ENCODE measurements at regions not wholly inside any gene's neighbourhood (a gene's known extent, or its start where the extent isn't known, plus 50 kb on each side); places are given as distances from the start of the nearest gene placed in this dataset.
"Not testable (repeated sequence)": the region's sequence is repeated elsewhere in the genome, so short reads cannot be mapped to it uniquely, and the experiment has no call there.

DNA sequence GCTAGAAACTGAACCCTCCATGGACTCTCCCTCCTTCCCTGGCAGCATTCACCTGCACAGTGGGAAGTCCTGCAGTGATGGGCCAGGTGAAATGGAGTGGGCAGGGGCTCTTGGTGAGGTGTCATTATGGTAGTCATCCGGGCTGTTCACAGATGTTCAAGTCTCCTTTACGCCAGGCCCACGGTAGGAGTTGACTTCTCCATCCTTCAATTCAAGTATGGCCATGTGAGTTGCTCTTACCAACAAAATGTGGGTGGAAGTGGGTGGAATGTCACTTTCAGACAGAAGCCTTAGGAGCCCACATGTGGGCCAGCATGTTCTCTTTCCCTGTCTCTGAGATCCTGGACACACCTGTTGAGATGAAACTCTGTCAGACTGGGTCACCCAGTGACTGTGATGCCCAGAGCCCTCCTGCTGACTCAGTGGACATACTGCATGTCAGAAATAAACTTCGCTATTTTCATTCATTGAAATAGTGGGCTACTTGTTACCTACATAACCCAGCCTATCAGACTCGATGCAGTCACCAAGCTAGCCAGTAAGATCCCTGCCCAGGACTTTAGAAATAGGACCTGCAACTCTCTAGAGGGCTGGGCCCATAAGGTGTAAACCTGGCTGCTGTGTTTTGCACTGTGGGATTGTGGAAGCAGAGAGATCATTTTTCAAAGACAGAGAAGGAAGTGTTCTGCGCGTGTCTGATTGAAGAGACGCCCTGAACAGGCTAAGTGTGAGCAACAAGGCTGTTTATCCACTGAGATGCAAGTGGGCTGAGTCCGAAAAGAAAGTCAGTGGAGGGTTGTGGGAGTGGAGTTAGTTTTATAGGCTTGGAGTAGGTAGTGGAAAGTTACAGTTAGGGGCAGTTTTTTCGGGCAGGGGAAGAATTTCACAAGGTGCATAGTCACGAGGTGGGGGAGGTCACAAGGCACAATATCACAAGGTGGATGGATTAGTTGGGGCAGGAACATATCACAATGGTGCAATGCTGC lies 174.4 kb downstream of the TRIM43 start:
- not testable (repeated sequence) for DNase-seq

DNA sequence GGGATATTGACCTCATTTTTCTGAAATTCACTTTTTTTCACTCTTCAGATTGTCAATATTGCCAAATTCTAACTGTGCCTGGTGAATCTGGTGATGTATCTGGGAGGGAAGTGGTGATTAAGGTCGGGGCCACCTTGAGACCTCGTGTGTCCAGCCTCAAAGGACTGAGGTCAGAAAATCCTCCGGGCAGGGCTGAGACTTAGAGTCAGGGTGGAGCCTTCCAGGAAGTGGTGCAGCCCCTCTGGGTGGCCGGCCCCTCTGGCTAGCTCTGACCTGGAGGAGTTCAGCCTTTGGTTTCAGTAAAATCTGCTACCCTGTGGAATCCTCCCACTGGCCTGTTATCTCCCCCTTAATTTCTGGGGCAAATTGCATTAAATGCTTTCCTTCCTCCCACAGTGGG lies 175.7 kb downstream of the TRIM43 start:
- DNase-seq: not testable (repeated sequence)

DNA sequence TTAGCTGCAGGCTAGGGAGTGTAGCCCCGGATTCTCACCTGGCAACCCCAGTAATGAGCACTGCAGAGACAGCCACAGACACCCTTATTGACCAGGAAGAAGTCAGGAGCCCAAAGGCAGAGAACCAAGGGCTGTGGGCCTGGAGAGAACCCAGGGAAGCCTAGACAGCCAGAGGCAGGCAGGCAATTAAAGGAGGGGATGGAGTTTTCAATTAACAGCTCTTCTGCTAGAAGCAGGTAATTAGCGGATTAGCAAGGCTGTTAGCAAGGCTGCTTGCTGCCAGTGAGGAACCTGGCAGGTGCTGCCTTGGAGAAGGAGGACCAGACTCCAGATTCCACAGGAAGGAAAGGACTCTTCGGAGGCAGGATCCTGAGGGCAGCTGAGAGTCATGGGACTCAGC lies 176.1 kb downstream of the TRIM43 start:
- not testable (repeated sequence) for DNase-seq

DNA sequence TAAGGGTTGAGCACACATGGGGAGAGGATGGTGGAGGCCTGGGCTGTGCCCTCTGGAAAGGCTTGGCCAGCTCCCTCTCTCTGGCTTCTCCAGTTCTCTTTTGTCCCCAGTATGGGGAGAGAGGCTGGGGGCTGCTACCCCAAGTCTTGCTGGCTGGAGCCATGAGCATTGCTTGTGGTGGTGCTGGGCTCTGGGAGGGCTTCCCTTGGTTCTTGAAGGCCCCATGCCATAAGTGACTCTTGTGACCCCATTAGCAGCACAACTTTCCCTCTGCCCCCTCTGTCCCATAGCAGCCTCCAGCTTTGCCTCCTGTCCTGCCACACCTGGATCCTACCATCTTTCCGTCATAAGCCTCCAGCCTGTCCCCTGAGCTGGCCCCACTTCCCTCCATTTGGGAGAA lies 177.5 kb downstream of the TRIM43 start:
- DNase-seq: not testable (repeated sequence)

DNA sequence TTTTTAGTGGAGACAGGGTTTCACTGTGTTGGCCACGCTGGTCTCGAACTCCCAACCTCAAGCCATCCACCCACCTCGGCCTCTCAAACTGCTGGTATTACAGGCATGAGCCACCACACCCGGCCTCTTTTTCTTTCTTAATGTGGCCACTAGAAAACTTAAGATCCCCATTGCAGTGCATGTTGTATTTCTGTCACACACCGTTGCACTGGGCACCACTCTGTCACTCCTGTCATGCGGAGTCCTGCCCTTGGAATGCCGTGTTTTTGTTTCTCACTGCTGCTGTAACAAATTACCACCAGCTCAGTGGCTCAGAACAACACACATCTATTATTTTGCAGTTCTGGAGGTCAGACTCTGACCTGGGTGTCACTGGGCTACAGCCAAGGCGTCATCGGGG lies 178.9 kb downstream of the TRIM43 start:
- not testable (repeated sequence) for DNase-seq

DNA sequence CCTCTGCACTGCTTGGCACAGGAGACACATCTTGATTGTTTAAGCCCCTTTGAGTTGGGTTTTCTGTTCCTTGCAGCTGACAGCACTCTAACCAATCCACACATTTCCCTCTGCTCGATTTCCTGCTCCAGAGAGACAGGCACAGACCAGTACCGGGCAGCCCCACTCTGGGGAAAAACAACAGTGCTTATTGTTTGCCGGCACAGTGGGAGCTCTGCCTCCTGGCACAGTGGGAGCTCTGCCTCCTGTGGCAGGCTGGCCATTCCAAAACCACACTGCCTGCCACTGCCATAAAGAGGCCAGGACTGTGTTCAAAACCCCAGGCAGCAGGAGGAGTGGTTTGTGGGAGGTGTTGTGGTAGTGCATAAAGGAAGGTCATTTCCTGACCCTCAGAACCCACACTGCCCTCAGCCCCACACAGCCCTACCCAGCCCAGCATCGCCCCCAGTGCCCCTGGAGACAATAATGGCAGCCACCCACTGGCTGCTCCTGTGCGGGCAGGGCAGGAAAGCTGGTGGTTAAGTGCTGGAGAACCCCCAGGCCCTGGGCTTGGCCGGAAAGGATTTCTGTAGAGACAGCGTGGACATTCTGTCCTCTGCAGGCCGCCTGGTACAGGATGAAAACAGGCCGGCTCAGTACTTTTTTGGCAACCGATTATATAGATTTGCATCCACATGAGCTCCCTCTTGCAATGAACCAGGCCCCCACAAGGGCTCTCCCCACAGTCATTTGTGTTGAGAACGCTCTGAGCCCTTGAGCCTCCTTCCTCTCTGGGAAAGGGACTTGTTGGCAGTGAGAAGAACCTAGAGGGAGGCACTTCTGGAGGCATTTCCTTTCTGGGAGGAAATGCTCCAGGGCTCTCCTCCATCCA lies 182.8 kb downstream of the TRIM43 start:
- DNase-seq: not testable (repeated sequence)

DNA sequence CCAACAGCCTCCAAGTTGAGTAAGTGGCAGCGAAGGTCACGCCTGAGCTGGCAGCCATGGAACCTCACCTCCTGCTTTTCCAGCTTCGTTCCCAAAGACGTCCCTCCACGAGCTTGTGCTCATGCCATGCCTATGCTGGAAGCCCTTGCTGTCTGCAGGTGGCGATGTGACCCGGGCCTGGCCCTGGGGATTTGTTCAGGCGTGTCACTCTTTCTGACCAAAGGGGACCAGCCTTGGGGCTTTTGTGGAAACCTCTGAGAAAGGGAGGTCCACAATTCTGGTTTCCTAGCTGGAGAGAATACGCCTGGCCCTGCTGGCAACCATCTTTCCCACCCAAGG lies 183.4 kb downstream of the TRIM43 start:
- DNase-seq: not testable (repeated sequence)
